ENCODE measurements at regions not wholly inside any gene's neighbourhood (a gene's known extent, or its start where the extent isn't known, plus 50 kb on each side); places are given as distances from the start of the nearest gene placed in this dataset.

DNA sequence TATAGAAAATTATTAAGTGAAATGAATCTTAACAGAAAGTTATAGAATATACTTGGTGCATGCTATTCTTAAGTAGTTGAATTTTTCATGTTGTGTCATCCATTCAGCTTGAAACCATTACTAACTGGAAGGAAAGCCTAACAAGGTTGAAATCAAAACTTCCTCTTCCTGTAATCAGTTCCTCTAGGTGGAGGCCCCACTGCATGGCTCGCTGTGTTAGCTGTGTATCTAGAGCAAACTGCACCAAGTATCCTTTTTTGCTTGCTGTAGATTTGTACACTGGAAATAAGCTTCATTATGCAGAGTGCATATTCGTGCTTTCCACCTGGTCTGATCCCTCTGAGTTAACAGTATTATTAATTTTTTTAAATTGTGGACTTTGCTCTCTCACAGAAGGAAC is 1146.1 kb downstream of the EFNB2 start:
- DNase-seq, result no peak

DNA sequence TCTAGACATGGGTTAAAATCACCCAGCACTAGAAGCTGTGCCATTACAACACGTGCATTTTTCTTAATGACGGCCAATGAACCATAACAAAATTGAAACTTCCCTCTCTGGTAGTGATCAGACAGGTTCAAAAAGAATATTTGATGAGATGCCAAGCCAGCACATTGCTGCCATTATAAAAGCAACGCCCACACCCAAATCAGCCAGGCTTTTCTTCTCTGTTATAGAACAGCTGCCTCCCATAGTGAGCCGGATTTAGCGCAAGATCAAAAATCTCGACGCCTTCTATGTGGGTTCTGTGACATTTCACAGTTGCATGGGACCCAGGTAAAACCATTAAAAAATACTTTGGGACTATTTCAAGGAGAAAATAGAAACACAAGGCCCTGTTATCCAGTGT is 1158.0 kb downstream of the EFNB2 start:
- DNase-seq, result no peak

DNA sequence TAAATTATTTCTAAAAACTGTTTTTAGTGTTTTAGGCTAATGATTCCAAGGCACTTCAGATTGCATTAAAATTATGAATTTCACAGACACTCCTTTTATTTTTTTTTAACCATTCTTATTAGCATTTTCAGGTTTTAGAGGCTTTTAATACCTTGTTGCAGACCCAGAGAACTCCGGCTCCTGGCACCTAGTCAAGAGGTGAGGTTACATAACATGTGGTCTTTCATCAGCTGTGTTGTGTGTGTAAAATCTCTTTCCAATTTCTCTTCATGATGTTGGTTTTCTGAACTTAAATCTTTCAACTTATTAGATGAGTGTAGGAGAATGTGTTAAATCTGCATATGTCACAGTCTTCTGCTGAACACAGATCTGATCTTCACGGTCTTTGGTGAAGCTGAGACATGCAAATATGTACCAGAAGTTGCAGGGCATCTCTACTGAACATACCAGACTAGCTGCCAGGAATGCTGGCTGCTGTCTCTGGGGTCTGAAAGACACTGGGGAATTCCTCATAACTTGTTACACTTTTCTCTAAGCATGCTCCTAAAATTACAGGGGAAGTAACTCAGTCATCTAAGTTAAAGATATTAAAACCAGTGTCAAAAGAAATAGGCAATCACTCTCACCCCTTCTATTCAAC is 1165.3 kb downstream of the EFNB2 start:
- DNase-seq, result no peak

DNA sequence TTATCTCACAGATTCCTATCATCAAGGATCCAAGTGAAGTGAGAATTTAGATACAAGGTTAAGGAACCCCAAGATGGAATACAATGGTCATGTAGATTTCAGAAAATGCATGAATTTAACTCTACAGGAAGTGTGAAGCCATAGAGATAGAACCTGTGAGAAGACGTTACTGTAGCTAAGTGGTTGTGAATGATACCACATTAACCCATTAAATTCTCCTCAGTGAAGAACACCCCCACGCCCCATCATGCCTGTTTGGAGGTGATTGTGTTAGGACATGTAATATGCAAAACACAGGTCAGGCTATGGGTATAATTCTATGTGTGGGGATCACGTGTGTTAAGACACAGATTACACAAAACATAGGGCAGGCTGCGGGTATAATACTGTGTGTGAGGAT is 1166.7 kb downstream of the EFNB2 start:
- DNase-seq, result no peak

DNA sequence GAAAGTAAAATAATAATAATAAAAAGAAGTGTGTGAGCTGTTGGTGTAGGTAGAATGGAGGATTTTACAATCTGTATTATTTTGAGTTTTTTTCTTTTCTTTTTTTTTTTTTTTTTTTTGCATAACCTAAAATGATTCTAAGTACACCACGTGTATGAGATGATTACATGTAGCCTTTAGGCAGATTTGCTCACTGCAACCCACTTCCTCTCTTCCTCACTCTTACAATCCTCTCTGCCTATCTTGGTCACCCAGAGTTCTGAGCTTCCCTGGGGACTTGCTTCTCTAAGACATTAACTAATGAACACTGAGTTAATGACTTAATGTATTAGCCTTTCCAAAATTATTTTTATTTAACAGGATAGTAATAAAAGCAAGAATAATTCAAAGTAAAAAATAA is 1169.6 kb downstream of the EFNB2 start:
- no peak for DNase-seq

DNA sequence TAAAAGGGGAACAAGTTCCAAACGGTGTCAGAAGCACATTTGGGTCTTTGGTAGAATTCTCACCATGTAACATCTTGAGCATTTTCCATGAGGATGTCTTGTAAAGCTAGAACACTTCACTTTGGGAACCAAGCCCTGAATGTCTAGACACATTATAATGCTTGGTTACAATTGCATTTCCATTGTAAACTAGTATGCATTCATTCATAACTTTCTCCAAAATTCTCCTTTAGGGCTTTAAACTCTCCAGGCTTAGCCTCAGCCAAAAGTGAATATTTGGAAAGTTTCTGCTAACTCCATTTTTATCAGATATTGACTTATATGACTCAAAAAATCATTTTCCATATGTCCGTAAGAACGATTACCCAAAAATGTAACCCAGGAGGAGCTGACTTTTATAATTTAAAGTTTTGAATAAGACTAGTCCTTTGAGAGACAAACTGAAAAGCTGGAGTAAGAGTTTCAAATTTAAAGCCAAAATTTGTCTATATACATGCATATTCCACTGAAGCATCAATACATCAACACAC is 1170.4 kb downstream of the EFNB2 start:
- no peak for DNase-seq

DNA sequence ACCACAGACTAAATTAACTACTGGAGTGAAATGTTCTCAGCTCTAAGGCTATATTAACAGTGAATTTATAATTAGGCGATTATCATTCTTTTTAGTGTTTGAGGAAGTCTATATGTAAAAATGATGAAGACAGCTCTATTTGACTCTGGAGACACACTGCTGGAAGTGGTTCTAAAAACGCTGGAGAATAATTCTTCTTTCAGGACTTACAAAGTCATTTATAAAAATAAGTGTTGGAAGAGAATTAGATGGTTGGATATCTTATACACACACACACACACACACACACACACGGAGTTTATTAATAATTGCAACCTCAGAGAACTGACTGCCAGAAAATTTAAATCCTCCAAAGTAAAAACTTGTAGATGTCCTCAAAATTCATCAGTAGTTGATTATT is 1171.3 kb downstream of the EFNB2 start:
- no peak for DNase-seq

DNA sequence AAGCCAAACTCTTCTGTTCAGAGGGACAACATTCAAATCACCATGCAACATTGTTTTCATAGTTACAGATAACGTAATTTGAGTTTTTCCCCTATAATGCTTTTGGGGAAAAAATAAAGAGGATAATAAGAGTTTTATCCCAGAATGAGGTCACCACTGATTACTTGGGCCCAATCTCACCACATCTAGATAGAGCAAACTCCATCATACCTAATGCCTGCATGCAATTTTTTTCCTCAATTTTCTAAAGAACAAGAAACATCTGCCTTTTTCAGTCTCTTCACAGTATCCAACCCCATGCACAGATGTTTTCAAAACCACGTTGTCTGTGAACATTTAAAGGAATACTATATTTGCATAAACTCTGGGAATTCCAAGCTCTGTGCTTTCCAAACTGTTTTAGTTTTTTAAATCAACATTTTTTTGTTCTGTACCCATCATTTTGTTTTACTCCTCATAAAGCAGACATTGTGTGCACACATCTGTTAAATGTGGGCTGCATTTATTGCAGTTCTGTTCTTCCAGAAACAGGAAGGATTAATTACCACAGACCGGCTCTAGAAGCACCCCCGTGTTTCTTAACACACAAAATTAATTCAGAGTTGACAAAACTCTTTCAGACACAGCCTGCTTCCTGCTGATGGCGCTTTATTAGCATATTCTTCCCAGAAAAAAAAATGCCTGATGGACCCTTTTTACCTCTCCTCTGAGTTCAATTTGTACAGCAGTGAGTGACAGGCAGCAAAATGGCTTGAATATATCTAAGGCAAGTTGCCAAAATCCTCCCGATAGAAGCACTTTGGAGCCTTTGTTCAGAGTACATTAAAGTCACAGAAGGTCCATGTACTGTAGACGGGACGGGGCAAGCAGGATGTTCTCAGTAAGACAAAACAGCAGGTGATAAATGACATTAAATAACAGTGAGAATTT is 1171.9 kb downstream of the EFNB2 start:
- DNase-seq, result no peak

DNA sequence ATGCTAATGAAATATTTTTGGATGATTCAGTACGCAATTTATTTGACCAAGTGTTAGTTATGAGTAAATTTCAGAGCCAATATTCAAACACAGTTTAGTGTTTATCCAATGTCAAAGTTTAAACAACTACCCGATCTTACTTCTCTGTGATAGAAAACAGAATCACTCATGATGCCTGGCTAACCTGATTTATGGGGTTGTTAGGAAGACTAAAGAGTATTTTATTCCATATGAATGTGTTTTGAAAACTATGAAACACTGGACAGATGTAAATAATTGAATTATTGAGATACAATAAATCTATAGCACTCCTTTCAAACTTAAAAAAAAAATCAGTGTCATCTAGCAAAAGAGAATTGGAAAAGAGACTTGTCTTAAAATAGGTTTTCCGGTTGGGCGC is 1181.8 kb downstream of the EFNB2 start:
- DNase-seq, result no peak

DNA sequence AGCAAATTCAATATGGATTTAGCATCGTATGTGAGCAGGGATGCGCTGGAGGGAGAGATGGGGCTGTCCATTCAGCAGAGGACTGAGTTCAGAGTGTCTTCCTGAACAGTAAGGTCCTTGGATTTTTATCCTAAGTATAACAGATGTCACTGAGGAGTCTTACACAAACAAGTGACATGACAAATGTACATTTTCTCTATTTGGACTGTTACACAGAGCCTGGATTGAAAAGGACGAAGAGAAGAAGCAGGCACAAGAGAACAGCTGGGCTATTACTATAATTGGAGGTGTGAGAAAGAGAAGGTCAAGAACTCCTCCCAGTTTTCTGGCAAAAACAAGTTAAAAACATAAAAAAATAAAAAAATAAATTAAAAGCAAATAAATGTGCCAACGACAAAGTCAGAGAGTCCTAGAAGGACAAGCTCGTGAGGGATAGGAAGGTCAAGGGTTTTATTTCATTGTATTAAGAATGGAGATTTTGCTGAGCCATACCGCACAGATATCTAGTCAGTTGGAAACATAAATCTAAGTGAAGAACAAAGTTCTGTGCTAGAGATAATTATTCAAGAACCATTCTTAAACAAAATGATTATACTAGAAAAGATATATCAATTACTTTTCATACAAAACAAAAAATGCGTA is 1186.3 kb downstream of the EFNB2 start:
- DNase-seq, result no peak

DNA sequence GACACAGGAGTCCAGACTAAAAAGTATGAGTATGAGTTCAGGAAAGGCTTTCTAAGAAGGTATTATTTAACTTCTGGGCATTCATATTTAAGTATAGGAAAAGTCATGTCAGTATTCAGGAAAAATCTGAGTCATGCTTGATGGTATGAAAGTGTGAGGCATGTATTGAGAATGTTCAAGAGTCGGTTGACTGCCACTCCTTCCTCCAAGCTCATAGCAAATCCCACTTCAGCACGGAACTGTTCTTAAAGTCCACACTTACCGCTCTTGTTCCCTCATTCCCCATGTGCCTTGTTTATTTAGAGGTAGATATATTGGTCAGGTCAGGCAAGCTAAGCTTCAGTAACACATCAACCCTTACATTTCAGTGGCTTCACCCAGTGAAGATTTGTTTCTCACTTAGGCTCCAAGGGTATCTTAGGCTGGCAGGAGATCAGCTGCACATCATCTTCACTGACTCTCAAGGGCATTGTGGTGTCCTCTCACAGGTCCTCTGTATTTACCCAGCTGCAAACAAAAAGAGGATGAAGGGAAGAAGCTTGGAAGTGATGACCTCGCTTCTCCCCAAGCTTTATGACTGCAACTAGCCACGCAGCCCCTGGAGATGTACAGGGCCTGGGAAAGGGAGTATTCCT is 1189.2 kb downstream of the EFNB2 start:
- no peak for DNase-seq

DNA sequence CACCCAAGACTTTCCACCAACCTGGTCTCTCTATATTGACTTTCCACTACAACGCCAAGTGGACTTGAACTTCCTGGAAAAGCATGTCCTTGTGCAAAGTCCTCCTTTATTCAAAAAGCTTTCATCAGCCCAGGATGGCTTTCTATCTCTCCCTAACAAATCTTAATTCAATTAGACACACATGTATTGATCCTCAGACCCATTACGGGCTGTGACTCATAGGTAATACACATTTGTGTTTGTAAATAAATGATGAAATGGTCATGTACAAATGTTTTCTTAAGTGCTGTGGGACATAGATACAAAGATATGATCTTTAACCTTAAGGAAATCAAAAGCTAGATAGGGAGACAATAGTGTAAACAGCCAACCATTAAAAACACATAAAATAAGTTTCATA is 1189.7 kb downstream of the EFNB2 start:
- no peak for DNase-seq

DNA sequence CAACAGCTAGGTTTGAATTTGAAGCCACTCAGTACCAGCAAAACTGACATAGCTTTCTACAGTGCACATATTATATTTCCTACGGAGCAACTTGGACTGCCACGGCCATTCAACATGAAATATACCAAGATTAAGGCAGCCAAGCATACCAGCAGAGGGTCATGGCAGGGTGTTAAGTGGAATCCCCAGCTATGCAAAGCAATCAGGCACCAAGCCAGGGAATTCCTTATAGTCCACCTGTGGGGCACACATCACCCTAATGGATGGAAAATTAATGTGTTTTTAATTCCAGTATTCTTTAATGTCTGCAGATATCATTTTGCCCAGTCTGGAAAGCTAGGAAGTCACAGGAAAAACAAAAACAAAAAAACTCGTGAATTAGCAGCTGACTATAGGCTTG is 1190.3 kb downstream of the EFNB2 start:
- no peak for DNase-seq

DNA sequence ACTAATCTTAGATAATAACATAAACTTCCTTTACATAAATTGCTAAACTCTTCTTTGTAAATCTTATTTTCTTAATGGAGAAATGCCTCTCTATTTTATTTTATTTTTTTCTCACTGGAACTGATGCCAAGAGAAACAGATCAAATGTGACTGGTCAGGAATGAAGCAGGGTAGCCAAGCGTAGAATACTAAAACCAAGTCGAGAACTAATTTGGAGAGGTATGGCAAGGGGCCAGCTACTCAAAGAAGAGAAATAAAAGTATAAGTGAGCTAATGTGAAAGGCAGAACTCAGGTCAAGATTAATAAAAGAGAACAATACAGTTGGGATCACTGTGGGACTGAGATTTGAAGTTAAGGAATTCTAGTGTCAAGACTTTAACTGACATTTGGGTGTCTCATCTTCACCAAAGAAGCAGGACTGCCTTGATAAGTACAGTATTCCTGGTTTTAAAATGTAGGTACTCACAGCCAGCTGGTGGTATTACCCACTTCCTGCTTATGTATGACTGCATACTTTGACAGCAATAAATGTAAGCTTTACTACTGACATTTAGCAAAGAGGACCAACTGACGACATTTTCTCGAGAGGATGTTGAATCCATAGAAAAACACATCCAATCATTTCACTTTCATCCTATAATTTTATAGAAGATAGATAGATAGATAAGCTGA is 1192.2 kb downstream of the EFNB2 start:
- no peak for DNase-seq

DNA sequence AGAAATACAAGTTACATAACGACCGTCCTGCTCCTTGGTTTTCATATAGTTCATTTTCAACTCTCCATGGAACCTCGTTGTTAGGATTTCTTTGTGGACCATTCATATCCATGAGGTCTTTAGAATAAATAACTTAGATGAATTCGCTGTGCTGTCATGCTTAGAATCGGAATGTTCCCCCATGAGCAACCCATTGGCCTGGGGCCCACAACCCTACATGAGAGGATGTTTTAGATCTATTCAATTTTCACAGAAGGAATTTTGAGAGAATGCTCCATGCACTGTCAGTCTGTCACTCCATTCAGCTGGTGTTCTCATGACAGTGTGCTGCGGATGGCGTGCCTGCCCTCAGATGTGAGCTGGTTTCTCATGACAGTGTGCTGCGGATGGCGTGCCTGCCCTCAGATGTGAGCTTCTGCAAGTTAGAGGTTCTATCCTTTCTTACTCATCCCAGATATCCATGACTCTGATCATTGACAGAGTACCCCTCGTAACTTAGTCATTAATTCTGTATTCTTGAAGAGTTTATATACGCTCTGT is 1193.1 kb downstream of the EFNB2 start:
- DNase-seq, result no peak

DNA sequence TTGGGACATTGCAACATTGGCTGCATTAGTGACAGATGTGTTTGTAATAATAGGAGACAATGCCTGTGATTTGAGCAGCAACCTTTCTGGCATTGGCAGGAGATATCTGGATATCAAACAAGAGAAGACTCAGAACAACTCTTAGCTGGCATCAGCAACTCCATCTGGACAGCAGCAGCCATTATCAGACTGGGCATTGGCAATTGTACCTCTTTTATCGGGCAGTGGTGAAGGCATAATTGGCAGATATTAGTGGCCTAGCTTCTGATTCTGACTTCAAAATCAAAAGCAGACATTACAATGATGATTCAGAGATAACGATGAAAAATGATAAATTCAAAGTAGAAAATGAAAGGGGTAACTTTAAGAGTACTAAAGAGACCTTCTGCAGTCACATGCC is 1193.7 kb downstream of the EFNB2 start:
- no peak for DNase-seq

DNA sequence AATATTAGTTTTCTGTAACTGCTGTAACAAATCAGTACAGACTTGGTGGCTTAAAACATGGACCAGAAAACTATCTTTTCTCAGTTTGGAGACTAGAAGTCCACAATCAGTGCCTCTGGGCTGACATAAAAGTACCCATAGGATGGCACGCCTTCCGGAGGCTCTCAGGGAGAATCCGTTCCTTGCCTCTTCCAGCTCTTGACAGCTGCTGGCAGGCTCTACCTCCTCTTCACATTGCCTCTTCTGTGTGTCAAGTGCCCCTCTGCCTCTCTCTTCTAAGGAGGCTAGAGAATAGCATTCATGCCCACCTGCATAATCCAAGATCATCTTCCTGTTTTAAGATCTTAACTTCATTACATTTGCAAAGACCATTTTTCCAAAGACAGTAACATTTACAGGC is 1194.2 kb downstream of the EFNB2 start:
- no peak for DNase-seq

DNA sequence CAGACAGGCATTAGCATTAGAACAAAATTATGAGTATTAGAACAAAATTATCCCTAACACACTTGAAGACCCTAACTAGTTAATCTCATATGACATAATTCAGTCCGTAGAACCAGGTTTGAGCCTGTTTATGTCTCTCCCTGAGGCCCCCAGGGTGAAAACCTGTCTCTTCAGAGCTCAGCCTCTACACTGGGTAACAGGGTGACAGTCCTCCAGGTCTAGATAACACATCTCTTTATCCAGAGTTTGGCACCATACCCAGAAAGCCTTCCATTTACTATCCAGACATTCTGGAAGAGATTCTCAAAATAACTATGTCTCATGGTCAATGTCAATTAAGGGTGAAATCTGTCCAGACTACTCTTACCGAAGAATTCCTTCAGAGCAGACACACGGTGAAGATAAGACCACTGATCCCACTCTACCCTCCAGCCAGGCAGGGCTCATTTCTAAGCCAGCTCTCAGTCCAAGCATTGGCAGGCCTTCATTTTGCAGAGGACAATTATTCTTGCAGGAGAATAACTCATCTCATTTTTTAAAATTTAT is 1195.3 kb downstream of the EFNB2 start:
- DNase-seq, result no peak

DNA sequence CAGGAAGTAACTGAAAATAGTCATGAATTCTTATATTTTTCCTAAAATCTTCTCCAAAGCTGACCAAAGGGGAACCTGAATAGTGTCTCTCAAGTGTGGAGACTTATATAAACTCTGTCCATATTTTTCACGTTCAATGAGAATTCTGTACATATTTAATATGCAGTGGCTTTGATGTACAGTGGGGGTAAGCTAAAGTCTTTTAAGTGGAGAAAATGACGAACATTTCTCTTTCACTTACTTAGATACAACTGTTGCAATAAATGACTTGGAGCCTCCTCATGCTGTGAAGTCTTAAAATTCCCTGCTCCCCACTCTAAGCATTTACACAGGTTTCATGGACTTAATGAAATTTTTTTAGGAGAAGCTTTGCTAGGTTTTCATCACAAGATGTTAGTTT is 1196.7 kb downstream of the EFNB2 start:
- DNase-seq, result no peak

DNA sequence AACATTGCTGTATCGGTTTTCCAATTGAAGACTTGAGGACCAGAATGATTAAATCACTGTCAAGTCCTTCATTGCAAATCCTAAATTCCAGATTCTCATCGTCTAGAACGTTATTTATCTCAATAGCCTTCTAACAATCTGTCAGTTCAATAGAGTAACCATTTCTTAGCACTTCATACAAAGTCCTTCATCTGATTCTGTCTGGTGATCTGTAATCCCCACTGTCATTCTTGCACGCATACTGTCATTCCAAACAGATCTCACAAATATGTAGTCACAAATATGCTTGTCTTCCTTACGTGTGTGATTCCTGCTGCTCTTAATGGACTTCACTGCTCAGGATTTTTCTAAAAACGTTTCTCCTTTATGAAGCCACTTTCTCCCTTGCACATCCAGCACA is 1197.5 kb downstream of the EFNB2 start:
- no peak for DNase-seq

DNA sequence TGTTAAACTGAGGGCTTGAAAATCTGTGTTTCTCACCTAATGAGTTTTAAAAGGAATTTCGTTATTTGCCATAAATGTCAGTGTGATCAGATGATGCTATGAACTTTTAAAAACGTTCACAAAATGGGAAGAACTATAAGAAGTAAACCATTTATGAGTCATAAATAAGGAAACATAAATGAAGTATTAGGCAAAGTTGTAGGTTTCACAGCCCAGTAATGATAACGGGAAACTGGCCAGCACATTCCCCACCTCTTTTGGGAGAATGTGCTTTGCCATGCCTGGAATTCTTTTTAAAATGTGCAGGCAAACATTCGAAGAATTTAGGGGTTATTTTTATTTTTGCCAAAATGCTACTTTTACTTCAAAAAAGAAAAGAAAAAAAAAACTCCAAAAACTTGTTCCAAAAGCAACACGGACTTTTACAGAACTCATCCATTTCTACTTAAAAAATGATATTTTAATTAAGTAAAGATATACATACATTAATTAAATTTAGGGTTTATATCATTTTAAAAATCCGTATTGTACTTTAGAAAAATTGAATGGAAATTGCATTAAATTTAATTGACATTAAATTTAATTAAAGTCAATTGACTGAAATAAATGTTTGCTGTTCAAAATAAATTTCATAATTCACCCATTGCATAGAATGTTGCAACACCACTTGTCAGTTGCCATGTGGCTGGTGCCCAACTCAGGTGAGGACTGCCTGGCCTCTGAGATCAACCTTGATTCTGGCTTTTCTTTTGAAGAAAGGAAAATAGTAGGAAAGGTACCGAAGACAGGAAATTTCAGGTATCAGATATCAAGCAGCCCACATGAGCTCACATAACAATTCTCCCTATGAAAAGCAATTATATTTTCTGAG is 1198.5 kb downstream of the EFNB2 start:
- no peak for DNase-seq
